ENCODE measurements at regions not wholly inside any gene's neighbourhood (a gene's known extent, or its start where the extent isn't known, plus 50 kb on each side); places are given as distances from the start of the nearest gene placed in this dataset.

- POLR2A ChIA-PET, result no interaction called here
- Mint-ChIP-seq H3K4me3 (no peak overlapping the region), H3K9me3 (no peaks in the 10 kb centered on the region), H3K36me3 (no peaks in the 10 kb centered on the region), H3K27me3 (peaks cover 0 to 11% (median 0%) of the 10 kb centered on the region in 5 donors), H3K27ac (no peak overlapping the region), H3K4me1 (peaks cover 0 to 3% (median 0%) of the 10 kb centered on the region in 4 donors)
- no peak for ATAC-seq
- DNase-seq, result no peak
These were observed 50.8 kb upstream of the MYLIP start for GRCh38 chr6:16078064-16078463.

DNA sequence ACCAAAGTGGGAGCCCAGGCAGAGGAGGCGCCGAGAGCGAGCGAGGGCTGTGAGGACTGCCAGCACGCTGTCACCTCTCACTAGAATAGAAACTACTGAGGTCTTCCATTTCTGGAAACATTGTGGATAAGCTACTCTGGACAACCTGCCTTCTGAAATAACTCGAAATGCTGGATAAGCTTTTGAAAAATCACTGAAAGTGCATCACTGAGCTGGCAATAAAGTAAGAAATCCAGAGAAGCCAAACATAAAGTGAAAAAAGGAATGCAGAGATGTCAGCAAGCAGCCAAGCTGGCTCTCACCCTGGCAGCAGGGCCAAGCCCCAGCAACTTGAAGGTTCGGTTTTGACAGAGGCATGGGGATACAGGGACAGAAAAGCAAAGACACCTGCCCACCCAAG, 59.2 kb upstream of the MYLIP start:
- DNase-seq, result no peak
- no peak overlapping the region for H3K4me3 Mint-ChIP-seq
- no peak overlapping the region for H3K27ac Mint-ChIP-seq
- H3K4me1 Mint-ChIP-seq, result peaks cover 0 to 3% (median 0%) of the 10 kb centered on the region in 4 donors
- H3K36me3 Mint-ChIP-seq, result no peaks in the 10 kb centered on the region
- no peaks in the 10 kb centered on the region for H3K9me3 Mint-ChIP-seq
- H3K27me3 Mint-ChIP-seq, result peaks cover 4 to 21% (median 6%) of the 10 kb centered on the region in 5 donors
- no peak for ATAC-seq
- POLR2A ChIA-PET, result interaction anchor here (0.6 kb wide), 1 partner anchor 1184 kb away, joined by 8 read pairs; no protein-coding TSS in a partner anchor

- POLR2A ChIA-PET, result no interaction called here
- ATAC-seq (no peak), DNase-seq (no peak)
- Mint-ChIP-seq H3K4me1 (peaks cover 0 to 3% (median 0%) of the 10 kb centered on the region in 4 donors), H3K27ac (no peak overlapping the region), H3K9me3 (no peaks in the 10 kb centered on the region), H3K27me3 (peaks cover 4 to 21% (median 8%) of the 10 kb centered on the region in 5 donors), H3K36me3 (no peaks in the 10 kb centered on the region), H3K4me3 (no peak overlapping the region)
These were observed 59.7 kb upstream of the MYLIP start for GRCh38 chr6:16069222-16069621.

GRCh38 chr6:16067568-16067967, 61.3 kb upstream of the MYLIP start:
- peaks cover 0 to 3% (median 0%) of the 10 kb centered on the region in 4 donors for H3K4me1 Mint-ChIP-seq
- POLR2A ChIA-PET, result no interaction called here
- DNase-seq, result no peak
- no peak overlapping the region for H3K4me3 Mint-ChIP-seq
- ATAC-seq, result no peak
- H3K27ac Mint-ChIP-seq, result no peak overlapping the region
- H3K36me3 Mint-ChIP-seq, result no peaks in the 10 kb centered on the region
- peaks cover 4 to 12% (median 8%) of the 10 kb centered on the region in 5 donors for H3K27me3 Mint-ChIP-seq
- H3K9me3 Mint-ChIP-seq, result no peaks in the 10 kb centered on the region

GRCh38 chr6:16064671-16065072, 64.2 kb upstream of the MYLIP start:
- no peaks in the 10 kb centered on the region for H3K36me3 Mint-ChIP-seq
- H3K27ac Mint-ChIP-seq, result no peak overlapping the region
- H3K27me3 Mint-ChIP-seq, result peaks cover 3 to 10% (median 8%) of the 10 kb centered on the region in 5 donors
- peaks cover 0 to 4% (median 3%) of the 10 kb centered on the region in 4 donors for H3K4me1 Mint-ChIP-seq
- no peak for DNase-seq
- ATAC-seq, result no peak
- POLR2A ChIA-PET, result no interaction called here
- no peaks in the 10 kb centered on the region for H3K9me3 Mint-ChIP-seq
- no peak overlapping the region for H3K4me3 Mint-ChIP-seq

DNA sequence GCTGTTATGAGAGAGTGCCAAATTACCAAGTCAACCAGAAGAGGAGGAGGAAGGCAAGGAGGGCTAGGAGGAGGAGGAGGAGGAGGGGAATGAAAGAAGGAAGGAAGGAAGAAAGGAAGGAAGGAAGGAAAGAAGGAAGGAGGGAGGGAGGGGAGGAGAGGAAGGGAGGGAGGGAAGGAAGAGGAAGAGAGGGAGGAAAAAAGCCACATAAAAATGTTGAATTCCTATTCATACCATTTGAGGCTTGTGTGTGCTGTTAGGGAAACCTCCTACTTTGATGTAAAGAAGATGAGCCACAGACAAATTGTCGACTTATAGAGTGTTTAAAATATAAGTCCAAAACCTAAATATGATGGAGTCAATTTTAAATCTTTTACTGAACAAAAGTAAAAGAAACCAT, 65.3 kb upstream of the MYLIP start:
- no peaks in the 10 kb centered on the region for H3K36me3 Mint-ChIP-seq
- no peak overlapping the region for H3K4me3 Mint-ChIP-seq
- ATAC-seq (no peak), DNase-seq (no peak)
- no peak overlapping the region for H3K27ac Mint-ChIP-seq
- peaks cover 3 to 15% (median 8%) of the 10 kb centered on the region in 5 donors for H3K27me3 Mint-ChIP-seq
- H3K4me1 Mint-ChIP-seq, result peaks cover 0 to 5% (median 4%) of the 10 kb centered on the region in 4 donors
- POLR2A ChIA-PET, result no interaction called here
- H3K9me3 Mint-ChIP-seq, result no peaks in the 10 kb centered on the region

- no peak overlapping the region for H3K27ac Mint-ChIP-seq
- DNase-seq, result no peak
- ATAC-seq, result no peak
- H3K9me3 Mint-ChIP-seq, result no peaks in the 10 kb centered on the region
- H3K36me3 Mint-ChIP-seq, result no peaks in the 10 kb centered on the region
- POLR2A ChIA-PET, result no interaction called here
- no peak overlapping the region for H3K4me3 Mint-ChIP-seq
- peaks cover 0 to 5% (median 4%) of the 10 kb centered on the region in 4 donors for H3K4me1 Mint-ChIP-seq
- peaks cover 3 to 20% (median 8%) of the 10 kb centered on the region in 5 donors for H3K27me3 Mint-ChIP-seq
These were observed 67.1 kb upstream of the MYLIP start for GRCh38 chr6:16061818-16062217.

DNA sequence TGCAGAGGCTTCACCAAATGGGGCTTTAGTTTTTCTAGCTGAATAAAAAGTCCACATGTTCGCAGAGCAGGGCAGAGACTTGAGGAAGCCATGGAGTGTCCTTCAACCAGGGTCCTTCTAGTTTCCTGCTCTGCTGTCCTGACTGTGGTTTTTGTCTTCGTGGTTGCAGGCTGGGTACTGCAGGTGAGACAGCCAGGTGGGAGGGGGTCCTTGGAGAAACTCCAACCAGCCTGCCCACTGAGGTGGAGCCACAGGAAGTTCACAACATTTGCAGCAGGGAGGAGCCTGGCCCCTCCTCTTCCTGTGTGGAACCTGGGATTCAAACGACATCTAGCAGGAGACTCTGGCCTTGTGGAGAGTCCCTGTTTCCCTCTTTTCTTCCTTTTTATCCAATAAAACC, 68.8 kb upstream of the MYLIP start:
- H3K9me3 Mint-ChIP-seq, result no peaks in the 10 kb centered on the region
- H3K36me3 Mint-ChIP-seq, result no peaks in the 10 kb centered on the region
- POLR2A ChIA-PET, result no interaction called here
- peaks cover 0 to 13% (median 3%) of the 10 kb centered on the region in 5 donors for H3K27me3 Mint-ChIP-seq
- DNase-seq (no peak), ATAC-seq (no peak)
- no peak overlapping the region for H3K27ac Mint-ChIP-seq
- no peak overlapping the region for H3K4me3 Mint-ChIP-seq
- H3K4me1 Mint-ChIP-seq, result peaks cover 0 to 4% (median 4%) of the 10 kb centered on the region in 4 donors

DNA sequence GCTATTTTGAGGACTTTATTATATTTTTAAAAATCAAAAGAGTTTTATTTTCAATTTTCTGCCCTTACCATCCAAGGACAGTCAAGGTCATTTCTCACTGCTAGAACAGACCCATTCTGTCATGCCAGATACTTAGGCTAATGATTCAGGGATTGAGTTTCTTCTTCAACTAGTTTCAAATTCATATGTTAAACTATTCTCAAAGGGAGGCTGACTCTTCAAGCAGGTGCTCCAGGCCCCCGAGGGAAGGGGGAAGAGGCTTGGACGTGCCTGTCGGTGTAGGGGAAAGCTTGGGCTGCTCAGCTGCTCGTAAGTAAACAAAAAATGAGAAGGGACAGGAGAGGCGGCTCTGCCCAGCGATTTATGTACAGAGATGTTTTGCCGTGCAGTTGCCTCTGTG, 69.4 kb upstream of the MYLIP start:
- peaks cover 0 to 10% (median under 1%) of the 10 kb centered on the region in 5 donors for H3K27me3 Mint-ChIP-seq
- H3K36me3 Mint-ChIP-seq, result no peaks in the 10 kb centered on the region
- DNase-seq, result no peak
- H3K4me1 Mint-ChIP-seq, result peaks cover 0 to 4% (median 3%) of the 10 kb centered on the region in 4 donors
- H3K27ac Mint-ChIP-seq, result no peak overlapping the region
- no peak overlapping the region for H3K4me3 Mint-ChIP-seq
- ATAC-seq, result no peak
- H3K9me3 Mint-ChIP-seq, result no peaks in the 10 kb centered on the region
- POLR2A ChIA-PET, result no interaction called here

- H3K4me1 Mint-ChIP-seq, result peaks cover 0 to 4% (median 3%) of the 10 kb centered on the region in 4 donors
- ATAC-seq (no peak), DNase-seq (no peak)
- peak overlapping the region in 1 of 10 donors; percentile 19 for H3K27ac Mint-ChIP-seq
- no peaks in the 10 kb centered on the region for H3K36me3 Mint-ChIP-seq
- H3K4me3 Mint-ChIP-seq, result no peak overlapping the region
- POLR2A ChIA-PET, result no interaction called here
- H3K27me3 Mint-ChIP-seq, result peaks cover 0 to 10% (median 0%) of the 10 kb centered on the region in 5 donors
- no peaks in the 10 kb centered on the region for H3K9me3 Mint-ChIP-seq
These were observed 69.9 kb upstream of the MYLIP start for GRCh38 chr6:16058929-16059345.

- H3K36me3 Mint-ChIP-seq, result no peaks in the 10 kb centered on the region
- H3K27me3 Mint-ChIP-seq, result peaks cover 0 to 10% (median 0%) of the 10 kb centered on the region in 5 donors
- H3K4me3 Mint-ChIP-seq, result no peak overlapping the region
- DNase-seq, result no peak
- H3K4me1 Mint-ChIP-seq, result peaks cover 0 to 4% (median 3%) of the 10 kb centered on the region in 4 donors
- no peak for ATAC-seq
- H3K27ac Mint-ChIP-seq, result peak overlapping the region in 1 of 10 donors; percentile 19
- H3K9me3 Mint-ChIP-seq, result no peaks in the 10 kb centered on the region
- POLR2A ChIA-PET, result no interaction called here
These were observed 70.5 kb upstream of the MYLIP start for GRCh38 chr6:16058201-16058928.

DNA sequence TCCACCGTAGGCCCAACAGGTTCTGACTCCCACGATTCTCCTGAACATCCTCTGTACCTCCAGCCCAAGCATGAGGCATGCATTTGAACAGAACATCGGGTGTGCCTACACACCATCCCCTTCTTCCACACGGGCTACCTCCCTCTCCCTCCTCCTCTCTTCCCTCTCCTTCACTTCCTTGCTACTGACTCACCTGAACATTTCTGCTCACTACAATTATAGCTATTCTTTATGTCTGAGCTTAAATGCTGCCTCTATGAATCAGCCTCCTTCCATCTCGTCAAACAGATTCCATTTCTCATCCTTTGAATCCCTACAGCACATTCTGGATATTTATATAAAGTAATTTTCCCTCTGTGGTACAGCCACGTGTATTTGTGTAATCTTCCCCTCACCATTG, 71.4 kb upstream of the MYLIP start:
- H3K9me3 Mint-ChIP-seq, result no peaks in the 10 kb centered on the region
- no peaks in the 10 kb centered on the region for H3K36me3 Mint-ChIP-seq
- ATAC-seq (no peak), DNase-seq (no peak)
- peaks cover 0 to 10% (median 0%) of the 10 kb centered on the region in 5 donors for H3K27me3 Mint-ChIP-seq
- H3K4me1 Mint-ChIP-seq, result peaks cover 0 to 4% (median 3%) of the 10 kb centered on the region in 4 donors
- POLR2A ChIA-PET, result no interaction called here
- no peak overlapping the region for H3K4me3 Mint-ChIP-seq
- H3K27ac Mint-ChIP-seq, result peak overlapping the region in 1 of 10 donors; percentile 16

- peaks cover 0 to 14% (median 0%) of the 10 kb centered on the region in 5 donors for H3K27me3 Mint-ChIP-seq
- H3K9me3 Mint-ChIP-seq, result no peaks in the 10 kb centered on the region
- no peak overlapping the region for H3K4me3 Mint-ChIP-seq
- ATAC-seq, result no peak
- H3K4me1 Mint-ChIP-seq, result peaks cover 0 to 4% (median 3%) of the 10 kb centered on the region in 4 donors
- DNase-seq, result no peak
- no peaks in the 10 kb centered on the region for H3K36me3 Mint-ChIP-seq
- no peak overlapping the region for H3K27ac Mint-ChIP-seq
- POLR2A ChIA-PET, result no interaction called here
These were observed 72.5 kb upstream of the MYLIP start for GRCh38 chr6:16056263-16056870.

All from naive thymus-derived CD8-positive, alpha-beta T cell (primary cell).